Epithelial cell of esophagus (primary cell): ENCODE measurements at regions not wholly inside any gene's neighbourhood (a gene's known extent, or its start where the extent isn't known, plus 50 kb on each side); places are given as distances from the start of the nearest gene placed in this dataset.

Experiments used
- DNase-seq: peaks from one replicate; pipeline ENCODE4 v3.0.0; 2010; ENCODE audit warnings: low read depth
- H3K4me3 ChIP-seq: 2 replicates; pipeline ENCODE4 v1.5.1; 2011; ENCODE audit warnings: mild to moderate bottlenecking, low read length, control low read depth
- TF ChIP-seq, protein P1 (sequence below): IDR thresholded peaks from 2 replicates; pipeline ENCODE4 v1.5.1; 2011; ENCODE audit warnings: low read depth, mild to moderate bottlenecking, low read length, control low read depth, inconsistent platforms; ENCODE audit not compliant: insufficient read depth; ENCODE audit errors: missing control alignments

DNA sequence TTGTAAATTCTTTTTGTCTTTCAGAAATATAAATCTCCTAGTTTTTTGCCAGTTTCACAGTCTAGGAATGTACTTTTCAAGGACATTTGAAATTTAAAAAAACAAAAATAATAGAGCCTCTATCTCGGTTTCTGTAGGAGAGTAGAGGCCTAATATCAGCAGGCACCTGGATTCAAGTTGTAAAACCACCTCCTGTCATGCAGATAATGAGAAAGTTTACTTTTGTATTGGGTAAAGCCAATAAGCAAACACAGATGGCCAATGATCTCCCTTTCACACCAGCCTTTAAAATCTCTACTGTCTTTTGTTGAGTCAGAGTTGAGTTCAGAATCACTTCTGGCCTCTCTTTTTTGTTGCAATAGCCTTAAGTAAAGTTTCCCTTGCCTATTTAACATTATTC lies 1499.9 kb downstream of the PCDH18 start:
- DNase-seq: no peak
- TF ChIP-seq, protein P1, sequence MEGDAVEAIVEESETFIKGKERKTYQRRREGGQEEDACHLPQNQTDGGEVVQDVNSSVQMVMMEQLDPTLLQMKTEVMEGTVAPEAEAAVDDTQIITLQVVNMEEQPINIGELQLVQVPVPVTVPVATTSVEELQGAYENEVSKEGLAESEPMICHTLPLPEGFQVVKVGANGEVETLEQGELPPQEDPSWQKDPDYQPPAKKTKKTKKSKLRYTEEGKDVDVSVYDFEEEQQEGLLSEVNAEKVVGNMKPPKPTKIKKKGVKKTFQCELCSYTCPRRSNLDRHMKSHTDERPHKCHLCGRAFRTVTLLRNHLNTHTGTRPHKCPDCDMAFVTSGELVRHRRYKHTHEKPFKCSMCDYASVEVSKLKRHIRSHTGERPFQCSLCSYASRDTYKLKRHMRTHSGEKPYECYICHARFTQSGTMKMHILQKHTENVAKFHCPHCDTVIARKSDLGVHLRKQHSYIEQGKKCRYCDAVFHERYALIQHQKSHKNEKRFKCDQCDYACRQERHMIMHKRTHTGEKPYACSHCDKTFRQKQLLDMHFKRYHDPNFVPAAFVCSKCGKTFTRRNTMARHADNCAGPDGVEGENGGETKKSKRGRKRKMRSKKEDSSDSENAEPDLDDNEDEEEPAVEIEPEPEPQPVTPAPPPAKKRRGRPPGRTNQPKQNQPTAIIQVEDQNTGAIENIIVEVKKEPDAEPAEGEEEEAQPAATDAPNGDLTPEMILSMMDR: no peak
- H3K4me3 ChIP-seq: no peak overlapping the region

DNA sequence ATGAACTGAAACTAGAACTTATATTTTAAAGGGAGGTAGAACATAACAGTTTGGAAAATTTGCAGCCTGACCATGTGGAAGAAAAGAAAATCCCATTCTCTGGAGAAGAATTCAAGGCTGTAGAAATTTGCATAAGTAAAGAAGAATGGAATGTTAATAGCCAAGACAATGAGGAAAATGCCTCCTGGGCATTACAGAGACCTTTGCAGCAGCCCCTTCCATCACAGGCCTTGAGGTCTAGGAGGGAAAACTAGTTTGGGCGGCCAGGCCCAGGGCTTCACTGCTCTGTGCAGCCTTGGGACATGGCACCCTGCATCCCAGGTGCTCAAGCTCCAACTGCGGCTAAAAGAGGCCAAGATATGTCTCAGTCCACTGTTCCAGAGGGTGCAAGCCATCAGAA lies 1506.8 kb downstream of the PCDH18 start:
- TF ChIP-seq, protein P1: no peak
- H3K4me3 ChIP-seq: no peak overlapping the region
- DNase-seq: no peak

DNA sequence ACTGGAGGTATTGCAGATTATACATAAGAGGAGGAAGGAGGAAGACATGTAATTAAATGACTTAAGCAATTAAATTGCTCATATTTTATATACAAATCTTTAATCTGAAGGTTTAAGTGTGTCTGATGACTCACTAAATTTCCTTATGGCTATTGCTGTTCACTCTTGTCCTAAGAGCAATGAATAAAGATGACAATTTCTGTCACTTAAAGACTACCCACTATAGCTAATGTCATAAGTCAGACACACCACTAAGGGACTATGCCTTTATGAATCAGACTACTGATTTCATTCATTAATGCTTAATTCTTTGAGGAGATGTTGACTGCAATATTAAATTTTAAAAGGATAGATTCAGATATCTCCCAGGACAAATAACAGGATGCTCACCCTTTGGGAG lies 1514.7 kb downstream of the PCDH18 start:
- no peak overlapping the region for H3K4me3 ChIP-seq
- TF ChIP-seq, protein P1: no peak
- DNase-seq: no peak

DNA sequence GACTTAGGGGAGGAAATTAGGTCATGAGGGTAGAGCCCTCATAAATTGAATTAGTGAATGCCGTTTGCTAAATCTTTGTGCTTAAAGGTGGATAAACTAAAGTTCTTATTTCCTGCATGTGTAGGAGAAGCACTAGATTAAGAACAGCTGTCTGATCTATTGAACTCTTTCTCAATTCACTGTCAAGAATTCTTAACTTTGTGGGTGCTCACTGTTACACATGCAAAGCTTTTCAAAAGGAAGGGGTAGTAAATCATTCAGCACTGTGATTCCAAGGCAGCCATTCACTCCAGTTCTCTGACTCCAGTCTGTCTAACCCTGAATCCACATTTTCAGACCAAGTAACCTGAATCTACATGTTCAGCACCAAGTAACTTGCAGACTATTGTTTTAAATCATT lies 1520.1 kb downstream of the PCDH18 start:
- DNase-seq: no peak
- H3K4me3 ChIP-seq: no peak overlapping the region
- TF ChIP-seq, protein P1: no peak

DNA sequence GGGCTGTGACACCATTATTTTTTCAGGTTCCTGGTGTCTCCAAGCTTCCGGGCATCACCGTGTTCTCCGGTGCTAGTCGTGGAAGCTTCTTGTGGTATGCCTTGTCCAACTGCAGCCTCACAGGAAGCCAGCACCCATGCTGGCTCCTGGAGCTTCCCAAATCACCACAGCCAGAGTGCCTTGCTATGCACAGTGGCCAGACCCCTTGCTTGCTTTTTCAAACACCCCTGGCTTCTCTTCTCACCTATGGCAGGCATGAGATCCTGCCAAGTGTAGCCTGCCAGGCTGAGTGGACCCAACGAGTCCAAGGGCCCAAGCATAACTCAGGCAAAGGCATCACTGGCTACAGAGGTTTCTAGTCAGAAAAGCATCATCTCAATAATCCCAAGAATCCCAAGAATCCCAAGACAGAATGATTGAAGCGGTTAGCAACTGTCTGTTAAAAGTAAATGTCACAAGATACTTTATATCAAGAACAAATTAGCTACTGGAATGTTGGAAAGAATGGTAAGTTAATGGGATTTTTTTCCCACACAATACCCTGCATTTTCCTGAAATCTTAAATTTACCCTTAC lies 1522.9 kb downstream of the PCDH18 start:
- TF ChIP-seq, protein P1: no peak
- no peak overlapping the region for H3K4me3 ChIP-seq
- DNase-seq: no peak

DNA sequence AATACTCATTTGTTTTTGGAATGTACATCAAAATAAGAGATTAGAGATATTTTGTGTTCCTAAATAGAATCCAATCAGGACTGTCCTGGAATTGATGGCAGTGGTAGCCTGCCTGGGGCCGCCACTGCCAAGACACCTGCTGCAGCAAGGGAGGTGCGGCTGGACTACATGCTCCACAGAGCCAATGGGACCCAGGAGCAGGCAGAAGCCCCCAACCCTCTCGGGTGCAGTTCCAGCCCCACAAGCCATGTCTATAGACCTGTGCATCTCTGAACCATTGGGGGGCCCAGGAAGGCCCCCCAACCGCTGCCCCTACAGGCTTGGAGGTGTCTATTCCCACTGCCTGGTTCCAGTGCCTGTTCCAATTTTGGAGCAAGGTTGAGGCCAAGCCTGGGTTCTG lies 1524.3 kb downstream of the PCDH18 start:
- DNase-seq: no peak
- H3K4me3 ChIP-seq: no peak overlapping the region
- TF ChIP-seq, protein P1: no peak

DNA sequence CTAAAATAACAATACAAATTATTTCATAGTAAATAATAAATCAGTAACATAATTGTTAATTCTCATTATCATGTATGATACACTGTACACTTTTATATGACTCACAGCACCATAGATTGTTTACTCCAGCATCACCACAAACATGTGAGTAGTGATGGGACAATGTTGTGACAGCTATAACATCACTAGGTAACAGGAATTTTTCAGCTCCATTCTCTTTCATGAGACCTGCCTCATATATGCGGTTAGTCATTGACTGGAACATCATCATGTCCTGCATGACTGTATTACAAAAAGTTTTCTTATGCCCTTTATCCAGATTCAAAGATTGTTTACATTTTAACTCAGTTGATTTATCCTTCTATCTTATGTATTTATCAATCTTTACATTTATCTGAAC lies 1530.0 kb downstream of the PCDH18 start:
- peak; percentile 29 for DNase-seq
- TF ChIP-seq, protein P1: no peak
- H3K4me3 ChIP-seq: no peak overlapping the region
